EH (cell line): ENCODE measurements at regions not wholly inside any gene's neighbourhood (a gene's known extent, or its start where the extent isn't known, plus 50 kb on each side); places are given as distances from the start of the nearest gene placed in this dataset.

Experiments used
- DNase-seq: peaks from one replicate; pipeline ENCODE4 v3.0.0-alpha.2; 2015; ENCODE audit warnings: low read depth

GRCh38 chr1:181430015-181430885 is 53.1 kb upstream of the CACNA1E start:
- no peak for DNase-seq
